GM19328 (cell line): ENCODE measurements at regions not wholly inside any gene's neighbourhood (a gene's known extent, or its start where the extent isn't known, plus 50 kb on each side); places are given as distances from the start of the nearest gene placed in this dataset.
"Not testable (repeated sequence)": the region's sequence is repeated elsewhere in the genome, so short reads cannot be mapped to it uniquely, and the experiment has no call there.

Source experiments
- ATAC-seq: cut with Tn5 transposase; IDR thresholded peaks from one replicate; pipeline ENCODE4 v1.9.1; 2021; ENCODE audit warnings: mild to moderate bottlenecking, moderate library complexity; ENCODE audit not compliant: unreplicated experiment

- ATAC-seq = no peak
Measured at GRCh38 chr21:14688412-14688811, 142.3 kb upstream of the SAMSN1 start.

- ATAC-seq = peak; percentile 38
Measured at GRCh38 chr21:14687268-14687625, 141.1 kb upstream of the SAMSN1 start.

GRCh38 chr21:14686466-14687267 lies 140.6 kb upstream of the SAMSN1 start:
- peak; percentile 46 for ATAC-seq

GRCh38 chr21:14685568-14685967 lies 139.5 kb upstream of the SAMSN1 start:
- ATAC-seq = no peak

GRCh38 chr21:14684071-14684470 lies 138.0 kb upstream of the SAMSN1 start:
- no peak for ATAC-seq

GRCh38 chr21:14683063-14683462 lies 136.9 kb upstream of the SAMSN1 start:
- ATAC-seq = no peak

GRCh38 chr21:14678973-14679574 lies 133.0 kb upstream of the SAMSN1 start:
- ATAC-seq = no peak

GRCh38 chr21:14677639-14678179 lies 131.6 kb upstream of the SAMSN1 start:
- no peak for ATAC-seq

- ATAC-seq = no peak
Measured at GRCh38 chr21:14677013-14677412, 130.9 kb upstream of the SAMSN1 start.

GRCh38 chr21:14675774-14676530 lies 129.8 kb upstream of the SAMSN1 start:
- peak; percentile 68 for ATAC-seq

GRCh38 chr21:14673649-14674048 lies 127.5 kb upstream of the SAMSN1 start:
- no peak for ATAC-seq

GRCh38 chr21:14672466-14672865 lies 126.4 kb upstream of the SAMSN1 start:
- ATAC-seq = no peak

- ATAC-seq = no peak
Measured at GRCh38 chr21:14670409-14670808, 124.3 kb upstream of the SAMSN1 start.

- ATAC-seq = not testable (repeated sequence)
Measured at GRCh38 chr21:14669092-14669491, 123.0 kb upstream of the SAMSN1 start.

GRCh38 chr21:14657241-14658008 lies 111.3 kb upstream of the SAMSN1 start:
- ATAC-seq = no peak

GRCh38 chr21:14646893-14647292 lies 100.8 kb upstream of the SAMSN1 start:
- ATAC-seq = no peak

GRCh38 chr21:14645702-14646101 lies 99.6 kb upstream of the SAMSN1 start:
- ATAC-seq = no peak

- no peak for ATAC-seq
Measured at GRCh38 chr21:14632359-14632758, 86.2 kb upstream of the SAMSN1 start.

- no peak for ATAC-seq
Measured at GRCh38 chr21:14630556-14631069, 84.5 kb upstream of the SAMSN1 start.

- no peak for ATAC-seq
Measured at GRCh38 chr21:14629461-14629860, 83.3 kb upstream of the SAMSN1 start.

GRCh38 chr21:14623079-14623478 lies 77.0 kb upstream of the SAMSN1 start:
- not testable (repeated sequence) for ATAC-seq
